Hepatic stellate cell (primary cell): ENCODE measurements at regions not wholly inside any gene's neighbourhood (a gene's known extent, or its start where the extent isn't known, plus 50 kb on each side); places are given as distances from the start of the nearest gene placed in this dataset.
A peak's percentile ranks its signal among the peaks of the same experiment; 100 is the strongest.

Experiments used
- DNase-seq: peaks from one replicate; pipeline ENCODE4 v3.0.0; 2011; ENCODE audit warnings: low spot score

GRCh38 chr1:98068016-98068415 is 147.2 kb upstream of the DPYD start:
- no peak for DNase-seq

GRCh38 chr1:98066911-98067310 is 146.1 kb upstream of the DPYD start:
- DNase-seq: no peak

- DNase-seq: no peak
These were observed 138.8 kb upstream of the DPYD start for GRCh38 chr1:98059620-98060019.

DNA sequence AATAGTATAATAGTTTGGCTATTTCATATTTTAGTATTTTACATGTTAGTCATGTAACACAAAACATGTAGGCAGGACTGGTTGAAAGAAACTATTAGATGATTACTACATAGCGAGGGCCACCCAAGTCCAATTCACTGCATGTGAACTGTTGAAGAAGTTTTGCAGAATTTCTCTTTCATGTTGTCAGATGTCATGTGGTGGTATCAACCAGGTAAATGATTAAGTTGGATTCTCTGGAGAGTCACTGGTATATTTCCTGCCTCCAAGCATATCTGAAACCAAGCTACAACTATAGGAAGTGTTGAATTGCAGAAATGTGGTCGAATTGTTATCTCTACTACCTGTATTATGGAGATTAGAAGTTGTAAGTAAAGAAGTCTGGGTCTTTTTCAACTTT is 137.8 kb upstream of the DPYD start:
- DNase-seq: no peak

DNA sequence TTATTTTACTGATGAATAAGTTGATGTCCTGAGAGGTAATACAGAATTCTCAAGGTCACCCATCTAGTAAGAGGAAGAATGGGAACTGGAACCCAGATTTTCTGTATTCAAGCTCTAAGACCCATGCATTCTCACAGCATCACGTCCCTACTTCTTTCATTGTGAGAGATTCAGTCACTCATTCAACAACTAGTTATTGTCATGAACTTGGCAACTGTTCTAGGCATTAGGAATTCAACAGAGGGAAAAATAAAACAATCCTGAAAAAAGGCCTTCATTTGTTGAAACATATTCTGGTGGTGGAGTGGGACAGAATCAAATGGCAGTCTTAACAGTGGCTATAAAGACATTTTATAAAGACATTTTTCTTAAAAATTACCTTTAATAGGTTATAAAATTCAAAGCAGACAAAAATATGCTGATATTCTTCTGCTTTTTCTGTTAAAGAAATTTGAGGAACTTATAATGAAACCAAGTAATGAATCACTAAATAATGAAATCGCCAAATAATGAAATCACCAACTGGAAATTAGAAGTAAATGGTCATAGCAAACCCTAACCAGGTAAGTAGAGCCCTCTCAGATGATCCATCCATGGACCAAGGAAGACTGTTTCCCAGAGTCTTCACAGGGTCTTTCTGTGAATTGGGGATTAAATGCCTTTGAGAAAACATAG is 136.5 kb upstream of the DPYD start:
- DNase-seq: no peak

- DNase-seq: no peak
These were observed 135.9 kb upstream of the DPYD start for GRCh38 chr1:98056781-98057180.

- DNase-seq: no peak
These were observed 134.6 kb upstream of the DPYD start for GRCh38 chr1:98055457-98055856.

DNA sequence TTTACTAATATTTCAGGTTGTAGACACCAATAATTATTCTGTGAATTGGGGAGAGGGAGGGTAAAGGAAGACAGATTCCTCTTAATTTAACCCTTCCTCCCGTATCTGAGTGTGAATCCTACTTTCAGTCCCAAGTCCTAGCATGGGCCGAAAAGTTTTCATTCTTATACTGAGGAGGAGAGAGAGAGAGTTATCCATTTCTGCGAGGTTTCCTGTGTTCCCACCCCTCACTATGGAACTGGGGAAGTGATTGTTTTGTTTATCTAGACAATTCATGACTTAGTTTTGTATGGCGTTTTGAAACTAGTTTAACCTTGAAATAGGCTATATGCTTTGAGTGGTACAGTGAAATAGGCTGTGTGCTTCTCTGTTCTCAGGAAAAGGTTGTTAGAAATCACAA is 134.0 kb upstream of the DPYD start:
- no peak for DNase-seq

GRCh38 chr1:98054367-98054701 is 133.5 kb upstream of the DPYD start:
- no peak for DNase-seq

DNA sequence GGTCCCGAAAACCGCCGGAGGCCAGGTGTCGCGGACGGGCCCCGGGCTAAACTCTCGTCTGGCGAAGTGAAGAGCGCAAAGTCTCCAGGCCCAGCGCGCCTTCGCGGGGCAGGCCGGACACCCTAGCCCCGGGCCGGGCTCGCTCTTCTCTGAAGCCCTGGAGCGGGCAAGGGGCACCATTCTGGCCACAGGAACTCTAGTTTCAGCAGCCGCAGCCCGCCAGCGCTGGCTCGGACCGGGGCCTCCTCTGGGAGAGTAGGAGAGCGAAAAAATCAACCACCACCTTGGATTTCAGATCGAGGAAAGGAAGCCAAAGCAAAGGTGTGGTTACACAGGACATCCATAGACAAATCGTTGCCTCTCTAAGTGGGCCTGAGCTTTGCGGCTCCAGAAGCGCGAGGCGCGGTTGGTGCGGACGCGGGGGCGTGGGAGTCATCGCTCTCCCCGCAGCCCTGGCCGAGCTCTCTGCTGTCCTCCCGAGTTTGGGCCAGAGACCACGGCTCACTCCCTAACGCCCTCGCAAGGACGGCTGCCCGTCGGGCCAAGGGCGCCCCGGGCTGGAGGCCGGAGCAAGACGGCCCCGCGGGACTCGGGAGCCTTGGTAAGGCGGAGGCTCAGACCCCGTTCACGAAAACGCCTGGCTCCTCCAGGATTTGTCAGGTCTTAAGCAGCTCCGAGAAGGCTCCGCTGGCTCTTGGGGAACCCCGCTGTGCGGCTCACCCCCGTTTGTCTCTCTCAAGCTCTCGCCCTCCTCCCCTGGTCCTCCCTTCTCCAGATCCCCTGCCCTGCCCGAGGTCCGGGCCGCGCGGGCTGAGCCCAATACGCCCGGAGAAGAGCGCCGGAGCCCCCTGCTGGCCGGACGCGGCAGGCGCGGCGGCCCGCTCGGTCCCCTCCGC is 132.9 kb upstream of the DPYD start:
- peak; percentile 67 for DNase-seq

- DNase-seq: peak; percentile 36
These were observed 130.3 kb upstream of the DPYD start for GRCh38 chr1:98051065-98051675.

DNA sequence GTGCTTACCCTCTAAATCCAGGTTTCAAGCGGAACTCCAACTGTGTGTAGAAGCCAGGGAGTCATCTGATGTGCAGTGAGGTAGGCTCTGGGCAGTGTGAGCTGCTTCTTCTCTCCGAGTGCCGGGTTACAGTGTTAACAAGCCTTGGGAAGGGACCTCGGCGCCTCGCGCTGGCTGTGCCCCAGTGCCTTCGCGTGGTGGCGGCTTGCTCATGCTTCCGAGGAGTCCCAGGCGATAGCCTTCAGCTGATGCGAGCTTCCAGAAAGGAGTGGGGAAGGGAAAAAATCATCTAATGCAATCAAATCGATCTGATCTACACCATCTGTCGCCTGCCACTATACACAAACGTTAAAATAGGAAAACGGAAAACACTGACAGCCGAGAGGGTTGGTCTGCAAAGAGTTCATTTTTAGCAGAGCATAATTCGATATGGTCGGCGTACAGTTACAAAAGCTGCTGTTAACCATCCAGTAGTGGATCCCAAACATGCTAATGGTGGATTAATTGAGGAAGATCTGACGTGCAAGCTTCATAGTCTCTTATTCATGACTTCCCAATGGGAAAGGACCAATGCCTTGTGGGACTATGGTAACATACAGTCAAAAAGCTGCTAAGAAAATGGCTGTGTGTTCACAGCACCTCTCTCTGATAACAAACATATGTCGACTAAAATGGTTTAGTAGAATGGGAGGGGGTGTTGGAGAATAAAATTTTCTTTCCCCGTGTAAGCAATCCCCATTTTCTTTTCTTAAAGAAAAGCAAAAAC is 128.7 kb upstream of the DPYD start:
- DNase-seq: peak; percentile 38

DNA sequence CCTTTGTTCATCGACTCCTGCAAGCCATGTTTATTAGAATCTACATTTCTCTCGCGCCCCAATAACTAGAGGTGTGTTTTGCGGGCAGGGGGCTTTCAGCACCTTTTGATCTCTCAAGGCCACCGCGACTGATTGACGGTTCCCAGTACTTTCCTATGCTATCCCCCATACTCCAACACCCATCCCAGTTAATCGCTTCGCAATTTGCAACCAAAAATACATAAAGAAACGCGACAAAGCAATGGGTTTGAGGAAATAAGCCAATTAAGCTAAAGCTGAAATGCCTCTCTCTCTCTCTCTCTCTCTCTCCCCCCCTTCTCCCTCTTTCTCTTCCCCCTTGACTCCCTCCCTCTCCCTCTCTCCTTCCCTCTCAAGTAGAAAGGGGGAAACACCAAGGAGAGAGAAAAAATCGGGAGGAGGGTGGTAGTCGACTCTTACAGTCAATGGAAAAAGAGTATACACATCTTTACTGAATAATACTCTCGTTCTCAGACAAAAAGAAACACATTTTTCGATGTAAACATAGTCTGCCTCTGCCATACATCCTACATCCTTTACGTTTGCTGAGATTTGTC is 128.0 kb upstream of the DPYD start:
- peak; percentile 9 for DNase-seq

DNA sequence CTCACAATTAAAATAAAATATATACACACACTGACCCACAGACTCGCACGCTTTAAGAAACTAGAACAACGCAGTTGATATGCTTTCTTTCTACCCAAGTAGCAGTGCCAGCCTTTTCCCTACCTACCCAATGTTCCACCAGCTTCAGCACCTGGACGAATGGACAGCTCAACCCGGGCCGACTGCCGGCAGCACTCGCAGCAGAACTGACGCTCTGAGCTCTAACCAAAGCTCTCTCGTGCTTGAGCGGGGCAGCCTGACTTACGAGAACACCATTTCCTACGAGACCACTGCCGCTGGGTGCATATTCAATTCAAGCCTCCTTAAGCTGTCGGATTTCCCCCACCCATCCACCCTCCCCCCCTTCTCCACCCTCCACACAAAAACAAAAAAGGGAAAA is 127.4 kb upstream of the DPYD start:
- peak; percentile 74 for DNase-seq

- no peak for DNase-seq
These were observed 126.3 kb upstream of the DPYD start for GRCh38 chr1:98047171-98047570.

- peak; percentile 35 for DNase-seq
These were observed 125.2 kb upstream of the DPYD start for GRCh38 chr1:98045767-98046641.

DNA sequence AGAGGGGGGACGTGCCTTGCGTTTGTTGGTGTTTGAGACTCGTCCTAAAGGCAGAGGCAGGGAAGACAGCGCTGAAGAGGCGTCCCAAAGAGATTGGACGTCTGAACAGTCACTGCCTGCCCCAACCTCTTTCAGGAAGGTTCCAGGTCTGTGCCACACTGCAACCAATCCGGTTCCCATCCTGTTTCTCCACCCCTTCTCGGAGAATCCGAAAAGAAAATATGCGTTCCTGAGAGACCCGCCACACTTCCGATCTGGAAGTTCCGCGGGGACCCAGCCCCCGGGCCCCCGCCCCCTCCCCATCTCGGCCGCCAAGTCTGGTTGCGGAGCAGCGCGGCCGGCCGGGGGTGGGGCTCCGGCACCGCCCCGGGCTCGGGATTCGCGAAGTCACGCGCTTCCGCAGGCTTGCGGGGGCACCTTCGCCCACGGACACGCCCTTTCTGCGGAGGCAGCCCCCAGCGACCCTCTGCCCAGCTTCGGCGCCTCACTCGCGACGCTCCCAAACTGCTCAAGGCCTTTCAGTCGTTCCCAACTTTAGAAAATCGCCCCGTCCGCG is 124.5 kb upstream of the DPYD start:
- DNase-seq: peak; percentile 76

GRCh38 chr1:98044766-98045165 is 123.9 kb upstream of the DPYD start:
- peak; percentile 14 for DNase-seq

DNA sequence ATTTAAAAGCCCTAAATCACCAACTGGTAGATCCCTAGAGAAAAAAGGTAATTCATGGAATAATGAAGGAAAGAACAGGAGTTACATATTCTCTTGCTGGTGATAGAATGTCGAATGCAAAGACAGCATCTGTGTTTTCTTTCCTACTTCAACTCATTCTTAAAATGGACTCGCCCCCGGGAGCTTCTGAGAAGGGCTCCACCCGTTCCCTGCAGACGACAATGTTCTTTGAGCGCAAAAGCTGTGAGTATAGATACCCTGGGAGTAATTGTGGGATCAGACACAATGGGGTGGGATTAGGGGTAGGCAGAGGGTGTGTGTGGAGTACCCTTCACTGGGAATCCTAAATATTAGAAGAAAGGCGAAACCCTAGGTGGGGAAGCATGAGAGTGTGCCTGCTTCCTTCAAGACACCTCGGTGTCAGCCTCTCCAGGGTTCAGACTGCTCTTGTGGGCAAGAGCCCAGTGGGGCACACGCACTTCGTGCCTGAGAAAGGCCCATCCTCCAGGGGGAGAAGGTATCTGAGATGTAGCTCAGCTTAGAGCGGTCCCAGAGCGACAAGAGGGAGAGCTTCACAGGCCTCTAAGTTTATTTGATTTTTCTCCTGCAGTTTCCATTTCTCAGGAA is 123.3 kb upstream of the DPYD start:
- DNase-seq: peak; percentile 26

DNA sequence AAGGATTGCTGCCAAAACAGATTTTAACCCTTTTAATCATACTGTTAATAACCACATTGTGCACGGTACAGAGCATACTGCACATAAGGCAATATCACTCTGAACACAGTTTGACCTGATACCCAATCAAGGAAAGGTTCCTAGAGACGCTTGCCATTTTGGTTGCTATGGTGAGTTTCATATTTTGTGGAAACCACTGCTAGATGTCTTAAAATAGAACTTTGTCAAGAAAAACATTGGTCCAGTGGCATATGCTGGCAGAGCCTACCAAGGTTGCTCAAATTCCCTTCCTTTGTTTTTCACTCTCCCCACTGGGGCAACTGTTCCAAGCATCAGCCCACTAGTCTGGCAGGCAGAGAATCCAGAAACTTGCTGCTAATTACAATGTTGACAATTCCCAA is 114.8 kb upstream of the DPYD start:
- DNase-seq: no peak
